Transverse colon (tissue), 4 donors: ENCODE measurements at regions not wholly inside any gene's neighbourhood (a gene's known extent, or its start where the extent isn't known, plus 50 kb on each side); places are given as distances from the start of the nearest gene placed in this dataset.

Experiments used
- CTCF ChIP-seq, 5 experiments: fragments of 200-600 bp in 3 of 5; fragments of 450-650 bp in 2 of 5; sonication (generic) in 3 of 5; IDR thresholded peaks; 1 replicate in 2 of 5; 2 replicates in 3 of 5; pipeline ENCODE4 v1.5.1; 2016 to 2017; ENCODE audit warnings: antibody characterized with exemption in 5 of 5, inconsistent platforms in 3 of 5, mild to moderate bottlenecking in 2 of 5, moderate library complexity in 1 of 5
- POLR2A ChIP-seq: fragments of 450-650 bp; IDR thresholded peaks from one replicate; pipeline ENCODE4 v1.6.1; 2016; ENCODE audit warnings: antibody characterized with exemption, mild to moderate bottlenecking, moderate library complexity
- POLR2AphosphoS5 ChIP-seq, 3 donors: sonication (generic); formaldehyde crosslinking; IDR thresholded peaks; one replicate each; pipeline ENCODE4 v1.6.1; 2016; ENCODE audit warnings: antibody characterized with exemption in 3 of 3

GRCh38 chr20:22282696-22283095, 301.7 kb downstream of the FOXA2 start:
- TF ChIP-seq CTCF (IDR thresholded peaks at IDR 0.05) = no peak
- TF ChIP-seq POLR2AphosphoS5 (IDR thresholded peaks at IDR 0.05) = no peak
- TF ChIP-seq POLR2A = no peak
